NCI-H1105 (cell line): ENCODE measurements at regions not wholly inside any gene's neighbourhood (a gene's known extent, or its start where the extent isn't known, plus 50 kb on each side); places are given as distances from the start of the nearest gene placed in this dataset.

Experiments used
- DNase-seq: peaks from one replicate; lab custom pipeline; 2025; lab: John Stamatoyannopoulos, UW

GRCh38 chr3:6510713-6511112, 350.2 kb upstream of the GRM7 start:
- DNase-seq = no peak

- DNase-seq = peak; percentile 34
These were observed 348.6 kb upstream of the GRM7 start for GRCh38 chr3:6512172-6512800.

- no peak for DNase-seq
These were observed 344.8 kb upstream of the GRM7 start for GRCh38 chr3:6516143-6516542.

- DNase-seq = no peak
These were observed 344.2 kb upstream of the GRM7 start for GRCh38 chr3:6516694-6517093.

- DNase-seq = no peak
These were observed 342.1 kb upstream of the GRM7 start for GRCh38 chr3:6518709-6519345.

GRCh38 chr3:6521369-6522113, 339.4 kb upstream of the GRM7 start:
- no peak for DNase-seq

- DNase-seq = no peak
These were observed 338.7 kb upstream of the GRM7 start for GRCh38 chr3:6522191-6522590.

GRCh38 chr3:6523043-6523442, 337.9 kb upstream of the GRM7 start:
- DNase-seq = no peak

- DNase-seq = no peak
These were observed 336.4 kb upstream of the GRM7 start for GRCh38 chr3:6524479-6524878.

GRCh38 chr3:6526321-6526720, 334.6 kb upstream of the GRM7 start:
- no peak for DNase-seq

GRCh38 chr3:6526861-6527260, 334.1 kb upstream of the GRM7 start:
- no peak for DNase-seq

GRCh38 chr3:6528951-6529350, 332.0 kb upstream of the GRM7 start:
- no peak for DNase-seq

- no peak for DNase-seq
These were observed 329.8 kb upstream of the GRM7 start for GRCh38 chr3:6531153-6531552.

- DNase-seq = no peak
These were observed 328.8 kb upstream of the GRM7 start for GRCh38 chr3:6532101-6532500.

- no peak for DNase-seq
These were observed 319.9 kb upstream of the GRM7 start for GRCh38 chr3:6540981-6541380.

- DNase-seq = no peak
These were observed 318.1 kb upstream of the GRM7 start for GRCh38 chr3:6542795-6543194.

- DNase-seq = no peak
These were observed 311.6 kb upstream of the GRM7 start for GRCh38 chr3:6549296-6549695.

GRCh38 chr3:6551165-6551564, 309.8 kb upstream of the GRM7 start:
- no peak for DNase-seq

GRCh38 chr3:6560259-6560658, 300.7 kb upstream of the GRM7 start:
- no peak for DNase-seq

- peak; percentile 70 for DNase-seq
These were observed 293.7 kb upstream of the GRM7 start for GRCh38 chr3:6567241-6567640.

- no peak for DNase-seq
These were observed 291.9 kb upstream of the GRM7 start for GRCh38 chr3:6568999-6569493.

GRCh38 chr3:6571448-6571847, 289.5 kb upstream of the GRM7 start:
- no peak for DNase-seq

- DNase-seq = no peak
These were observed 283.3 kb upstream of the GRM7 start for GRCh38 chr3:6577584-6577983.
